ENCODE measurements at regions not wholly inside any gene's neighbourhood (a gene's known extent, or its start where the extent isn't known, plus 50 kb on each side); places are given as distances from the start of the nearest gene placed in this dataset.

DNA sequence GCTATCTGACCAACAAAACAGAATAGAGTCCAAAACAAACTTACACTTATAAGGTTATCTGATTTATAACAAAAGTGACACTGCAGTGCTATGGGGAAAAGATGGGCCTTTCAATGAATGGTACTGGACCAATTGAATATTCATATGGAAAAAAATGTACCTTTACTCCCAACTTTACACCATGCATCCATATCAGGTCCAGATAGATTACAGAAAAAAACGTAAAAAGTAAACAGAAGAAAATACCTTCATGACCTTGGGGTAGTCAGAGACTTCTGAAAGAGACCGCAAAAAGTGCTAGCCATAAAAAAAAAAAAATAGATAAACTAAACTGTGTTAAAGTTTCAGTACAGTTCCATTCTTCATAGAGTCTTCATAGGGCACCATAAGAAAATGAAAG is 308.3 kb downstream of the GXYLT1 start:
- DNase-seq (ENCODE audit: low spot score) (no peak), ATAC-seq (ENCODE audit: low FRiP score) (no peak)
- TF ChIP-seq, protein P1, sequence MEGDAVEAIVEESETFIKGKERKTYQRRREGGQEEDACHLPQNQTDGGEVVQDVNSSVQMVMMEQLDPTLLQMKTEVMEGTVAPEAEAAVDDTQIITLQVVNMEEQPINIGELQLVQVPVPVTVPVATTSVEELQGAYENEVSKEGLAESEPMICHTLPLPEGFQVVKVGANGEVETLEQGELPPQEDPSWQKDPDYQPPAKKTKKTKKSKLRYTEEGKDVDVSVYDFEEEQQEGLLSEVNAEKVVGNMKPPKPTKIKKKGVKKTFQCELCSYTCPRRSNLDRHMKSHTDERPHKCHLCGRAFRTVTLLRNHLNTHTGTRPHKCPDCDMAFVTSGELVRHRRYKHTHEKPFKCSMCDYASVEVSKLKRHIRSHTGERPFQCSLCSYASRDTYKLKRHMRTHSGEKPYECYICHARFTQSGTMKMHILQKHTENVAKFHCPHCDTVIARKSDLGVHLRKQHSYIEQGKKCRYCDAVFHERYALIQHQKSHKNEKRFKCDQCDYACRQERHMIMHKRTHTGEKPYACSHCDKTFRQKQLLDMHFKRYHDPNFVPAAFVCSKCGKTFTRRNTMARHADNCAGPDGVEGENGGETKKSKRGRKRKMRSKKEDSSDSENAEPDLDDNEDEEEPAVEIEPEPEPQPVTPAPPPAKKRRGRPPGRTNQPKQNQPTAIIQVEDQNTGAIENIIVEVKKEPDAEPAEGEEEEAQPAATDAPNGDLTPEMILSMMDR (IDR thresholded peaks at IDR 0.05), result no peak

DNA sequence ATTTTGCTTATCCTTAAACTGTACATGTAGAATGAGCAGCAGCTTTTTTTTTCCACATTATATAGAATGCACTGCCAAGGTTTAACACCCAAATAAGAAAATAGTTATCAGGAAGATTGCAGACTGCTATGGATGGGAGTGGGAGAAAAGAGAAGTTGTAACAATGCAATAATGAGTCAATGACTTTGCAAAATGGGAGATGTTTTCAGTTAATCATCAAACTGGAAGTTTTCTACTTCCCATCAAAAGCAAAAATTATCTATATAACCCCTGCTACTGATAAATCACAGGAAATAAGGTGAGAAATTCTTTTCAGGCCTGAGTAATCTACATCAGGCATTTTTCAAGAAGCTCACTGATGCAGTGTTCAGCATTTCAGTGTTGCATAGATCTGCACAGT is 309.1 kb downstream of the GXYLT1 start:
- DNase-seq (ENCODE audit: low spot score) (no peak), ATAC-seq (ENCODE audit: low FRiP score) (no peak)
- TF ChIP-seq, protein P1 (IDR thresholded peaks at IDR 0.05), result no peak

DNA sequence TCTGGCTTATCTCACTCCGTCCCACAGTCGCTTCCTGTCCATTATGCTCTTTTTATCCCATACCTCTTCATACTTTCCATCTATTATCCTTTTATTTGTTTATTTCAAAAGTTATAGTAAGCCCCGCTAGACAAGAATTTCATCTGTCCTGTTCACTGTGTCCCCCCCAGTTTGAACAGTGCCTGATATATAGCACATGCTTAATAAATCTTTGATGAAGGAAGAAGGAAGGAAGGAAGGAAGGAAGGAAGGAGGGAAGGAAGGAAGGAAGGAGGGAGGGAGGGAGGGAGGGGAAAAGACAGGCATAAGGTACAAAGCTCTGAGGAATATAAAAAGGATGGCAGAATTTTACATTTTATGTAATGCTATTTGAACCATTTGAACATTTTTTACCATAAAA is 324.7 kb downstream of the GXYLT1 start:
- DNase-seq (ENCODE audit: low spot score) (no peak), ATAC-seq (ENCODE audit: low FRiP score) (no peak)
- TF ChIP-seq, protein P1 (IDR thresholded peaks at IDR 0.05), result no peak

DNA sequence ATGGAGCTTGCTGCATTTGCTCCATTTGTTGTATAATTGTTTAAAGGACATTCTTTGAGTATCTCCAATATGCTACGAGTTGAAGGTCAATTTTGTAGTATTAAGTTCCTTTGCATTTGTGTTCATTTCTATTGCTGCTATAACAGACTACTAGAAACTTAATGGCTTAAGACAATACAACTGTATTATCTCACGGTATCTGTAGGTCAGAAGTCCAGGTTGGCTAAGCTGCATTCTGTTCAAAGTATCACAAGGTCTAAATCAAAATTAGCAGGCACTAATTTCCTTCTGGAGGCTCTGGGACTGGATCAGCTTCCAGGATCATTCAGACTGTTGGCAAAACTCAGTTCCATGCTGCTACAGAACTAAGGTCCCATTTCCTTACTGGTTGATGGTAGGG is 340.6 kb downstream of the GXYLT1 start:
- TF ChIP-seq, protein P1 (IDR thresholded peaks at IDR 0.05), result no peak
- DNase-seq (ENCODE audit: low spot score) (no peak), ATAC-seq (ENCODE audit: low FRiP score) (no peak)

DNA sequence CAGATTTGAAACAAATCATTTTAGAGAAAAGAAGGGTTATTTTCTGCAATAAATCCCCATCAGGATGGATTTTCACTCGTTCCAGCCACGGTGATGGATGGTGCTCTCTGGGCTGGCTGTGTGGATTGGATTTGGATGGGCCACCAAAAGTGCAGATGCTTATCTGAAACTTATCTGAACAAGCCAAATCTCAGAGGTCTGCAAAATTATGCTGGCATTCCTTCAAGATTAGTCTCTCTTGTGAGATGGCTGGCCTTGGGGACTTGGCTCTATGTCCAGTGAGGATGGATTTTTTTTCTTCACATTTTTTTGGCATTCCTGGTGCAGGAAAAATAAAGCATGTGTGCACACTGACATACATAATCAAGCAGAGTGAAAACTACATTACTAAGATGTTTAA is 341.9 kb downstream of the GXYLT1 start:
- no peak for DNase-seq (ENCODE audit: low spot score)
- TF ChIP-seq, protein P1 (IDR thresholded peaks at IDR 0.05), result no peak
- no peak for ATAC-seq (ENCODE audit: low FRiP score)

DNA sequence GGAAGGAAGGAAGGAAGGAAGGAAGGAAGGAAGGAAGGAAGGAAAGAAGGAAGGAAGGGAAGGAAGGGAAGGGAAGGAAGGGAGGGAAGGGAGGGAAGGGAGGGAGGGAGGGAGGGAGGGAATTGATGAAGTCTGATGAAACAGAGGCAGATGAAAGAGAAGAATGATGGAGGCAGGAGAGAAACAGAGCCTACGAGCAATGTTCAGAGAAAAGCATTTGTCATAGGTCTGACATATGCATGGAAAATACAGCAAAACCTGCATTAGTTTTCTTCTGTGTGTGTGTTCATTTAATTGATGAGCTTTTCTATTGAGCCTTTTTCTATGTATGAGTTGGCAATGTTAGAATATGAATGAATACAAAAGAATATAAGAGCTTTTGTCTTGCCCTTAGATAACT is 343.4 kb downstream of the GXYLT1 start:
- no peak for DNase-seq (ENCODE audit: low spot score)

DNA sequence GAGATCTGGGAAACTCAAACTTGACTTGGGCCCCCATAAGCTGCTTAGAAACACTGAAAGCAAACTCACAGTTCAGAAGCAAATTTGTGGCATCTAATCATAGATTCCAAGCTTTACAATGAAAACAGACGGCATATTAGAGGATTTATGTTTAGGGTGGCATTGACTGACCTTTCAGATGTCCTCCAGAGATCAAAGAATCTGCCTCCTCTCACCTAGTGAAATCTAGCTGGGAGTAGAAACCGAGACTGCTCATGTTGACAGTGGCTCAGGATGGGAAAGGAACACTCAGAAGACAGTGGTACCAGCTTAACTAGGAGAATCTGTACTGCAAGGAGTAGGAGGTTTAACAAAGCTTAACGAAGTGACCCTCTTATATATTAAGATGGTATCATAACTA is 345.0 kb downstream of the GXYLT1 start:
- TF ChIP-seq, protein P1 (IDR thresholded peaks at IDR 0.05), result no peak
- ATAC-seq (ENCODE audit: low FRiP score), result no peak
- DNase-seq (ENCODE audit: low spot score), result no peak

More for the DNA sequence above, 343.4 kb downstream of the GXYLT1 start:
- no peak for ATAC-seq (ENCODE audit: low FRiP score)
- TF ChIP-seq, protein P1 (IDR thresholded peaks at IDR 0.05), result no peak
